Activated CD8-positive, alpha-beta memory T cell treated with anti-CD3 and anti-CD28 coated beads, Interleukin-2, amount 50 U/mL, for 24 hours (primary cell): ENCODE measurements at regions not wholly inside any gene's neighbourhood (a gene's known extent, or its start where the extent isn't known, plus 50 kb on each side); places are given as distances from the start of the nearest gene placed in this dataset.

Source experiments
- DNase-seq: peaks from one replicate; pipeline ENCODE4 v3.0.0-alpha.2; 2020; ENCODE audit errors: extremely low read depth

DNA sequence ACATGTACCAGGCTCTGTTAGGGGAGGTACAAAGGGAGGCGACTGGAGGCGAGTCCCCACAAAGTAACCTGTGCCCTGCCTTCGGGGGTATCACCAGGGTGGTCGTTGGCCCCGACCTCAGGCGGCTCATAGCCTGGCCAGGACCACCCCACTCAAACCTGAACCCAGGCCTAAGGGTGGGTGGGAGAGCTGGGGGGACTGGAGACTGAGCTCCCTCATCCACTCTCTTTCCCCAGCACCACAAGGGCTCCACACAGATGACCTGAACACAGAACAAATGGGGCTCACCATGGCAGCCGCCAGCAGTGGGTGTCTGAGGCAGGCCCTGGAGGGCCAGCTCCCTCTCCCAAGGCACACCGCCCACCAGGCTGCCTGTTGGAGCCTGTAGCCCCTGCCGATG, 120.6 kb upstream of the TNRC6C start:
- DNase-seq = no peak

- DNase-seq = no peak
Measured at GRCh38 chr17:77838748-77839697, 119.5 kb upstream of the TNRC6C start.

DNA sequence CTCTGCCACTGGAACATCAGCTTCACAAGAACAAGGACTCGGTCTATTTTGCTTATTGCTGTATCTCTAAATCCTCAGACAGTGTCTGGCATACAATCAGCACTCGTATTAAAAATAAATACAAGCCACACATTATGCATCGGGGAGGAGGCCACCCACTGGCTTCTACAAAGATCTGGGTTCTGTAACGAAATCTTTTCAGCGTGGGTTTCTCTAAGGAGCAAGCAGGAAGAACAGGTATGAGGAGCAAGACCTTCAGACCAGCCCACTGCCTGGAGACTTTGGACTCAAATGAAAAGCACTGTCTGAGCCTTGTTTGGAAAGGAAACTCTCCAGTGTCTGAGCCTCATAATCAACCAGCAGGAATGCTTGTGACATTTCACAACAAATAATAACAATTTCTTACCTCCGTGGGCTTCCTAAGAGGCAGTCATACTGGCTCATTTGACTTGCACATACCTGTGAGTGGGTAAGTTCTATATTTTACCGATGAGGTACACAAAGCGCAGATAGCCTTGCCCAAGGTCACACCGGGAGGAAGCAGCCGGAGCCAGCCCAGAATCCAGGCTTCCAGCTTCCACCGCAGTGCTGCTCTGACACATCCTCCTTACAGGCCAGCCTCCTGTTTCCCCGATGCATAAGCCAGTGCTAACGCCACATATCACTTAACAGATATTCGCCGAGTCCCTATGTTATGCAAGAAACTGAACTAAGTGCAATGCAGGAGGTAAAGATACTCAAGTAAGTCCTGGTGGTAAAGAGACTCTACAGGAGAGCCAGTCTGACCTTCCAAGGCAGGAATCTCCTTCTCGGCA, 118.6 kb upstream of the TNRC6C start:
- DNase-seq = no peak

DNA sequence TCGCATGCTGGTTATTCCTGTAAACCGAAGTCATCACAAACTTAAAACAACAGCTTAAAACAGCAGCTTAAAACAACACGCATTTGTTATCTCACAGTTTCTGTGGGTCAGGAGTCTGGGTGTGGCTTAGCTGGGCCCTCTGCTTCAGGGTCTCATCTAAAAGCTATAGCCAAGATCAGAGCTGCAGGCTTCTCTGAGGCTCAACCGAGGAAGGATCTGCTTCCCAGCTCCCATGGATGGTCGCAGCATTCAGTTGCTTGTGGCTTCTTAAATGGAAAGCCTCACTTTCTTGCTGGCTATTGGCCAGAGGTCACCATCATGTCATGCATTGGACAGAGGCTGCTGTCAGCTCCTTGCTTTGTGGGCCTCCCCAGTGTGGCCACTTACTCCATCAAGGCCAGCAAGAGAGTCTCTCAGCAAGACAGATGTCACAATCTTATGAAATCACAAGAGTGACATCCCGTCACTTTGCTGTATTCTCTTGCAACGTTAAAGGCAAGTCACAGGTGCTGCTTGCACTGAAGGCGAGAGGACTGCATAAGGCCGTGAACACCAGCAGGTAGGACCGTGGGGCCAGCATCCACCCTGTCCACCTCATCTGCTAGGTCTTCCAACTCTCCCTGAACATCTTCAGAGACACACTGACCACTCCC, 117.9 kb upstream of the TNRC6C start:
- DNase-seq = no peak

GRCh38 chr17:77841742-77842527, 116.6 kb upstream of the TNRC6C start:
- no peak for DNase-seq

DNA sequence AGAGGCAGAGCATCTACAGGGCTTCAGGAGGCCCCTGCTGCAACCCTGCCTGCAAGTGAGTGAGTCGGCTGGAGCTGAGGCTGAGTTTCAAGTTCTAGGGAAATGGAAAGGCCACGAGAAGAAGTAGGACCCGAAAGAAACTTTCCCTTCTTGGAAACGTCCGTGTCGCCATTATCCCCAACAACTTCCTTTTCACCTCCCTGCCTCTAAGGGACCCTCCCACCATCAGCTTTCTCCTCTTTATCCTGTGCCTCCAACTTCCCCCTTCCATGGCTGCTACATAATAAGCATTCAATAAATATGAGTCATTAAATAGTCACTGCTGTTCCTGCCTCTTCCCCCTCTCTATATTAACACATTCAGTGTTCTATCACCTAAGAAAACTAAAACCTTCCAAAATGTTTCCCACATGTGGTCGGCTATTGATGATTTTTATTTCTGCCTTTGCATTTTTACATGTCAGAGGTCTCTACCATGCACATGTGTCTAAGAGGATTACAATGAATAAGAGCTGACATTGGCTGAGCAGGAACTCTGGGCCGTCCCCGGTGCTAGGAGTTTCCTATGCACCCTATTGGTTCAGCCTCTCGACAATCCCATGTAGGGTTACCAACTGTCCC, 115.9 kb upstream of the TNRC6C start:
- DNase-seq = no peak

GRCh38 chr17:77843255-77843895, 115.1 kb upstream of the TNRC6C start:
- peak; percentile 45 for DNase-seq

DNA sequence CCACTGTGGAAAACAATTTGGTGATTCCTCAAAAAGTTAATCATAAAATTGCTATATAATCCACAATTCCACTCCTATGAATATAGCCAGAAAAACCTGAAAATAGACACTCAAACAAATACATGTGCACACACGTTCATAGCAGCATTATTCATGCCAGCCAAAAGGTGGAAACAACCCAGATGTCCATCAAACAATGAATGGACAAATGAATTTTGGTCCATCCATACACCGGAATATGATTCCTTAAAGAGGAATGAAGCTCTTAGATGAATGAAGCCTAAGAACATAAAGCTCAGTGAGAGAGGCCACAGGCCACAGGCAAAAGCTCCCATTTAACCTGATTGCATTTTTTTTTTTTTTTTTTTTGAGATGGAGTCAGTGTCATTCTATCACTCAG, 114.6 kb upstream of the TNRC6C start:
- DNase-seq = no peak

- no peak for DNase-seq
Measured at GRCh38 chr17:77844681-77845080, 113.8 kb upstream of the TNRC6C start.

DNA sequence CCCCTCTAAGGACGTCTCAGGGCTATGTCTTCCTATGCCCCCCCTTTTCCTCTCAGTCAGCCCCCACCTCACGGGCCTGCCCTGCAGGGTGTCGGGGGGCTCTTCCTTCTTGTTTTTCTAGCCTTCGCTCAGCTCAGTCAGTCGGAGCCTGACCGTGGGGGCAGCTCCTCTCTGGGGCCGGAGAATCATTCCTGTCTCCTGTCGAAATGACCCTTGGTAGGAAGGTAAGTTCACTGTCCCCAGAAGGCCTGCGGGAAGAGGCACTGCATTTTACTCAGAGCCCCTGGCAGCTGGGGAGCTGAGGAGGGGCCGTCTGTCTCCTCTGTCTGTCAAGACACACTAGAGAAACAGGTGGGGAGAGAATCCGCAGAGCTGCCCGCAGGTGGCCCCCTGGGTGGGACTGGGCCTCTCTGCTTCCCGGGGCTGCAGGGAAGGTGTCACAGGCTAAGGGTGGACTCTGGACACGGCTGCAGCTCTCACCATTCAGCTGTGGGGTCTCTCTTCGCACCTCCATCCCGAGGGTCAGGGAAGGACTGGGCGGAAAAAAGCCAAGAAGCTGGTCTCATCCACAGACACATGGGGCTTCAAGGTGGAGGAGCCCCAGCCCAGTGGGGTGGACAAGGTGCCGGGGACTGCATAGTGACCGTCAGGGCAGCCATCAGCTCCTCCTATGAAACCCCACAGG, 112.8 kb upstream of the TNRC6C start:
- DNase-seq = no peak

GRCh38 chr17:77846531-77847085, 111.9 kb upstream of the TNRC6C start:
- no peak for DNase-seq

- DNase-seq = no peak
Measured at GRCh38 chr17:77847221-77848085, 111.0 kb upstream of the TNRC6C start.

DNA sequence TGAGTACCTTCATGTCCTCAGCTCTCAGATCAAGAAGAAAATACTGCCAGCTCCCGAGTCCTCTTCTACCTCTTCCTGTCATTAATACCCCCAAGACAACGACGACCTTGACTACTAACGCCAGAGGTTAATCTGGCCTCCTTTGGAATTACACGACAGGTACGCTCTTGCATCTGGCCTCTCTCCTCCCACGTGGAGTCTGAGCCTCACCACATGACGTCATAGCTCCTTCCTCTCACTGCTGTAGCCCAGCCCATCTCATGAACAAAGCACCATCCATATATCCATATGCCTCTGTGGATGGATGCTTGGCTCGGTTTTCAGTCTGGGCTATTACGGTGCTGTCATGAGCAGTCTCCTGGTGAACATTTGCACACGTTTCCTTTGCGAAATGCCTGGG, 110.2 kb upstream of the TNRC6C start:
- DNase-seq = no peak

DNA sequence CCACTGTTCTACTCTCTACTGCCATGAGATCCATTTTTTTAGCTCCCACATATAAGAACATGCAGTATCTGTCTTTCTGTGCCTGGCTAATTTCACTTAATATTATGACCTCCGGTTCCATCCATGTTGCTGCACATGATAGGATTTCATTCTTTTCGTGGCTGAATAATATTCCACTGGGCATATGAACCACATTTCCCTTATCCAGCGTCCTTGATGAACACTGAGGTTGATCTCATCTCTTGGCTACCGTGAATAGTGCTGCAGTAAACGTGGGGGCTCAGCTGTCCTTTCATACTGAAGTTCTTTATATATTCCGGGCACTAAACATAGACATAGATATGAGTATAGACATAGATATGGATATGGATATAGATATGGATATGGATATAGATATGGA, 109.3 kb upstream of the TNRC6C start:
- no peak for DNase-seq

GRCh38 chr17:77851921-77852320, 106.6 kb upstream of the TNRC6C start:
- DNase-seq = no peak

DNA sequence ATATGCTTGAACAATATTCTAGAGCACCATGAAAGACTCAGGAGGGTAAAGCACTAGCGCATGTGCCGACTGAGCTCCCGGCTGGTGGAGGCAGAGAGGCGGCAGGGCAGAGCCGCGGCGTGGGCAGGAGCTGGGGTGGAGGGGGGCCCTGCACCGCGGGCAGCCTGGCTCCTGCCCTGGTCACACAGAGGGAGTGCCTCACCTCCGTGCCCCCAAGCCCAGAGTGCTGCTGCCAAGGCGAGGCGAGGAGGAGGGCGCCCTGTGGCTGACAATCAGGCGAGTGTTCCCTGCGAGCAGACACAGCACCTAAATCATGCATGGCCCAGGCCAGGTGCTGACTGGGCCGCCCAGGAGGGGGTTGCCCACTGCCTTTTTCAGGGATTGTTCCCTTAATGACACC, 105.8 kb upstream of the TNRC6C start:
- no peak for DNase-seq

DNA sequence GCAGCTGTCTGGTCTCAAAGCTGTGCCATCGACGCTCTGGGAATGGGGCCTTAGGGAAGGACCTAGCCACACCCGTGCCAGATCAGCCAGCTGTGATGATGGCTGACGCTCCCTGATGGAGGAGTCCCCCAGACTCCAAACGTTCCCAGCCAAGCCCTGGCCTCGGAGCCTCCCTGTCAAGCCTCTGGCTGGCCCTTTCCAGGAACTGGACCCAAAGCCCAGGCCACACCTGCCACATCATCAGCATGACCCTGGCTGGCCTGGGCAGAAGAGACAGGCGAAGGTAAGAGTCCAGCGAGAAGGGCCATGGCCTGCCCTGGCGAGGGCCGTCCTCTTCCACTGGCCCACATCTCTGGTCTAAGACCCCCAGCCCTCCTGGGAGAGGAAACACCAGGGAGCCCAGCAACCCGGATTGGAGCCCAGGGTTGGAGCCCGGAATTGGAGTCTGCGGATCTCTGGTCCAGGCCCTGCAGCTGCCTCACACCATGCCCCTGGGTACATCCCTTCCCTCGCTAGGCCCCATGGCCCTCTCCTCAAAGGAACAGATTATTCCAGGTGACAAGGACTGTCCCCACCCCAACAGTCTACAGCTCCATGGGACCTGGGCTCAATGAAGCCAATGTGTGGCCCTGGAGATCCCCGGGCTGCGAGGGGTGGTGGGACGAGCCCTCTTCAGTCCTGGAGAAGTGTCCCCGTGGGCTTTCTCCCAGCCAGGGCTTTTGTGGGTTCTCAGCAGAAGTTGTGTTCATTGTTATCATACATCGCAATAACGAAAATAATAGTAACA, 105.1 kb upstream of the TNRC6C start:
- DNase-seq = no peak
